Uterus (tissue), 3 donors: ENCODE measurements at regions not wholly inside any gene's neighbourhood (a gene's known extent, or its start where the extent isn't known, plus 50 kb on each side); places are given as distances from the start of the nearest gene placed in this dataset.

Experiments used
- DNase-seq, 2 donors: peaks; one replicate each; pipeline ENCODE4 v3.0.0-alpha.2; 2019 to 2020
- H3K27ac ChIP-seq, 2 donors: fragments of 200-600 bp; sonication (generic); 1 replicate in 1 of 2; 2 replicates in 1 of 2; pipeline ENCODE4 v1.5.1; 2016 to 2018
- H3K27me3 ChIP-seq, 2 donors: fragments of 200-600 bp; sonication (generic); one replicate each; pipeline ENCODE4 v1.5.1; 2018 to 2019; ENCODE audit warnings: control low read depth in 1 of 2
- H3K36me3 ChIP-seq, 2 donors: fragments of 200-600 bp; sonication (generic); one replicate each; pipeline ENCODE4 v1.5.1; 2019; ENCODE audit warnings: control low read depth in 1 of 2
- H3K4me1 ChIP-seq, 2 donors: fragments of 200-600 bp; sonication (generic); one replicate each; pipeline ENCODE4 v1.5.1; 2018 to 2019; ENCODE audit warnings: control low read depth in 1 of 2
- H3K4me3 ChIP-seq, 2 donors: fragments of 200-600 bp; sonication (generic); 1 replicate in 1 of 2; 2 replicates in 1 of 2; pipeline ENCODE4 v1.5.1; 2018 to 2019; ENCODE audit warnings: mild to moderate bottlenecking in 1 of 2
- H3K9me3 ChIP-seq, 2 donors: fragments of 200-600 bp; sonication (generic); one replicate each; pipeline ENCODE4 v1.5.1; 2019; ENCODE audit warnings: control low read depth in 1 of 2
- CTCF ChIP-seq, 4 experiments: fragments of 200-600 bp in 2 of 4; fragments of 450-650 bp in 2 of 4; sonication (generic) in 2 of 4; IDR thresholded peaks; one replicate each; pipeline ENCODE4 v1.5.1; 2016 to 2019; ENCODE audit warnings: antibody characterized with exemption in 4 of 4, mild to moderate bottlenecking in 2 of 4, moderate library complexity in 1 of 4
- POLR2A ChIP-seq, 2 donors: fragments of 450-650 bp; IDR thresholded peaks; one replicate each; pipeline ENCODE4 v1.6.1; 2016; ENCODE audit warnings: antibody characterized with exemption in 2 of 2, mild to moderate bottlenecking in 1 of 2, moderate library complexity in 1 of 2
- intact Hi-C: fragments of 100-400 bp; cut with DNase I; formaldehyde crosslinking; loops from one replicate; pipeline ENCODE4 v1.15.1; 2023; ENCODE audit warnings: low total_unique reads
- donor health status: DM: yes; HTN: yes; CAD: no.

GRCh38 chr1:193661385-193661784 lies 475.0 kb upstream of the B3GALT2 start:
- TF ChIP-seq POLR2A (IDR thresholded peaks at IDR 0.05) (no peak), CTCF (IDR thresholded peaks at IDR 0.05) (no peak)
- Histone ChIP-seq H3K9me3 (no peaks in the 10 kb centered on the region), H3K27me3 (no peaks in the 10 kb centered on the region), H3K27ac (no peak overlapping the region), H3K36me3 (no peaks in the 10 kb centered on the region), H3K4me3 (no peak overlapping the region), H3K4me1 (no peaks in the 10 kb centered on the region)
- no peak for DNase-seq
- intact Hi-C loops = no loop called here

GRCh38 chr1:193660428-193660827 lies 474.0 kb upstream of the B3GALT2 start:
- intact Hi-C loops = no loop called here
- H3K4me3 ChIP-seq = no peak overlapping the region
- TF ChIP-seq CTCF (IDR thresholded peaks at IDR 0.05) (no peak), POLR2A (IDR thresholded peaks at IDR 0.05) (no peak)
- no peak for DNase-seq
- H3K36me3 ChIP-seq = no peaks in the 10 kb centered on the region
- no peaks in the 10 kb centered on the region for H3K9me3 ChIP-seq
- H3K27ac ChIP-seq = no peak overlapping the region
- no peaks in the 10 kb centered on the region for H3K4me1 ChIP-seq
- H3K27me3 ChIP-seq = no peaks in the 10 kb centered on the region

GRCh38 chr1:193658691-193659090 lies 472.3 kb upstream of the B3GALT2 start:
- no peak overlapping the region for H3K27ac ChIP-seq
- no peak for DNase-seq
- no peak overlapping the region for H3K4me3 ChIP-seq
- H3K36me3 ChIP-seq = no peaks in the 10 kb centered on the region
- TF ChIP-seq POLR2A (IDR thresholded peaks at IDR 0.05) = no peak
- no peak for TF ChIP-seq CTCF (IDR thresholded peaks at IDR 0.05)
- intact Hi-C loops = no loop called here
- H3K27me3 ChIP-seq = no peaks in the 10 kb centered on the region
- no peaks in the 10 kb centered on the region for H3K4me1 ChIP-seq
- no peaks in the 10 kb centered on the region for H3K9me3 ChIP-seq

GRCh38 chr1:193658081-193658480 lies 471.7 kb upstream of the B3GALT2 start:
- intact Hi-C loops = no loop called here
- Histone ChIP-seq H3K4me1 (no peaks in the 10 kb centered on the region), H3K4me3 (no peak overlapping the region), H3K36me3 (no peaks in the 10 kb centered on the region), H3K27ac (no peak overlapping the region), H3K9me3 (no peaks in the 10 kb centered on the region), H3K27me3 (no peaks in the 10 kb centered on the region)
- TF ChIP-seq POLR2A (IDR thresholded peaks at IDR 0.05) (no peak), CTCF (IDR thresholded peaks at IDR 0.05) (no peak)
- no peak for DNase-seq

- Histone ChIP-seq H3K36me3 (no peaks in the 10 kb centered on the region), H3K9me3 (no peaks in the 10 kb centered on the region), H3K27me3 (no peaks in the 10 kb centered on the region), H3K27ac (no peak overlapping the region), H3K4me3 (no peak overlapping the region), H3K4me1 (no peaks in the 10 kb centered on the region)
- intact Hi-C loops = no loop called here
- TF ChIP-seq POLR2A (IDR thresholded peaks at IDR 0.05) (no peak), CTCF (IDR thresholded peaks at IDR 0.05) (no peak)
- no peak for DNase-seq
Observed at GRCh38 chr1:193657552-193657951, 471.1 kb upstream of the B3GALT2 start.
